T-helper 1 cell treated with Interleukin-12 subunit alpha and Interleukin-12 subunit beta and Interleukin-4 antibody, amounts not matched to agents 30 μg/mL and 1 μg/mL, for 36 hours (primary cell): ENCODE measurements at regions not wholly inside any gene's neighbourhood (a gene's known extent, or its start where the extent isn't known, plus 50 kb on each side); places are given as distances from the start of the nearest gene placed in this dataset.
A peak's percentile ranks its signal among the peaks of the same experiment; 100 is the strongest.
"Not testable (repeated sequence)": the region's sequence is repeated elsewhere in the genome, so short reads cannot be mapped to it uniquely, and the experiment has no call there.

Experiments used
- H3K27ac Mint-ChIP-seq: one replicate; pipeline ENCODE4 v1.8.0; 2021; ENCODE audit warnings: mild to moderate bottlenecking, mixed read lengths
- H3K27me3 Mint-ChIP-seq: one replicate; pipeline ENCODE4 v1.8.0; 2021; ENCODE audit warnings: low read depth, mixed read lengths
- H3K36me3 Mint-ChIP-seq: one replicate; pipeline ENCODE4 v1.8.0; 2021; ENCODE audit warnings: low read depth, mixed read lengths
- H3K4me1 Mint-ChIP-seq: one replicate; pipeline ENCODE4 v1.8.0; 2021; ENCODE audit warnings: low read depth, mixed read lengths
- H3K4me3 Mint-ChIP-seq: one replicate; pipeline ENCODE4 v1.8.0; 2021; ENCODE audit warnings: mild to moderate bottlenecking, moderate library complexity, mixed read lengths
- H3K9me3 Mint-ChIP-seq: one replicate; pipeline ENCODE4 v1.8.0; 2021; ENCODE audit warnings: mixed read lengths

DNA sequence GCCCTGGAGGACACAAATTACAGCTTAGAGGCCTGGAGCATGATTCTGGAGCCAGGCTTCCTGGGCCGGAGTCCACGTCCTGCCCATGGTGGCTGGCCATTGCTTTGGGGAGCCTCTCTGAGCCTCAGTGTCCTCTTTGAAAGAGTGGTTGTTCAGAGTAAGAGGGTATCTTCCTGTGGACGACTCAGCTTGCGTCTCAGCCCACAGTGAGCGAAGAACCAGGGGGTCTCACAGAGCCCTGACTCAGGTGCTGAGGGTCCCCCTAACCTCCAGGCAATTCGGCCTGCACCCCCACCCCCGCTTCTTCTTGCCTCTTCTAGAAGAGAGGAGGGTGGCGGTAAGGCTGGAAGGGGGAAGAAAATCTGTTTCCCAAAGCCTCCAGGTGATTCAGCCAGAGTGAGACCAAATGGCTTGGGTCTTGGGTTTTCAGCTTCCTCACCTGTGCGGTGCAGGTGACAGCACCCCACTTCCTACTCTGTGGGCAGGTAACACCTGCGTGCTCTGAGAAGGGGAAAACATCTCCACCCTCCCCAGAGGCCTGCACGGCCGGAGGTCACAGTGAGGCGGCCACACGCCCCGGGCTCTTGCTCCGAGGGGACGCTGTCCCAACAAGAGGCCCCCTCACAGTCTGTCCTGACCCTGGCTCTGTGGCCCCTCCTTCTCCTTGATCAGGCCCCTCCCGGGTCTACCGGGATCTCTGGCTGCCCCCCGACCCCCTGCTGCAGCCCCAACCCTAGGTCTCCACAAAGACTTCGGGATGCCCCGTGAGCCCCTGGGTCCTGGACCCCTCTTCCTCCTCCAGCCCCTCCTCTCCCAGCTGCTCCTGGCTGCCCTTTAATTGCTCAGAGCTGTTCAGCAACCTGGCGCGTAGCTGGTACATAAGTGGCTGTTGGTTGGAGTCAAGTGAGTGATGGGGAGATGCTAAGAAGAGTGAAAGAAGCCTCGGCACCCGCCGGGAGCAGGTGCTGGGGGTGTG lies 119.2 kb downstream of the METRNL start:
- Mint-ChIP-seq H3K36me3 (no peaks in the 10 kb centered on the region), H3K9me3 (no peaks in the 10 kb centered on the region), H3K4me3 (peak overlapping the region; percentile 83), H3K4me1 (peaks cover 50% of the 10 kb centered on the region), H3K27me3 (no peaks in the 10 kb centered on the region), H3K27ac (peak overlapping the region; percentile 98)

DNA sequence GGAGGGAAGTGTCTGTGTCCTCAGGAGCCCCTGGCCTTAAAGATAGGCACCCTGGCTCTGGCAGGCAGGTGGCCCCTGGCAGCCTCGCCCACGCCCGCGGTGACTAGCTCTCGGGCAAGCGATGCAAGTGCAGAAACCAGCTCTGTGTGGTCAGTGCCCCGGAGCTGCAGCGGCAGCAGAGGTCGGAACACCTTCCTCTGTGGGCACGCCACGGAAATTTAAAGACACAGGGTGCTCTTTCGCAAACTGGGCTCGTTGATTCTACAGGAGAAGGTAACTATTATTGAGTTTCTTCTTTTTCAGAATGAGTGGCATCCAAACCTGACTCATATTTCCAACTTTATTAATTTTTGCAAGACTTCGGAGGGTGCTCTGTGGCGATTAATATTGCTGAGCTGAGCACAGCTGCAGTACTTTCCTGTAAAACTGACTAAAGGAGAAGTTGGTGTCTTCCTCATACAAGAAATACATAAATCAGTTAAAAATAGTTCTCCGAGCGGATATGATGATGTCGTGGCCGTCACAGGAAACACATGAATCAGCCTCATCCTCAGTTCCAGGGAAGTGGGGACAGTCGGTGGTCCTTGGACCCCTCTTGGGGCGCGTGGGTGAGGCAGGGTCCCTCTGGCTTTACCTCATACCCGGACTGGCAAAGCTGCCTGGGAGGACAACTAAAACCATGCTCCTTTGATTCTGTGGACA lies 120.2 kb downstream of the METRNL start:
- Mint-ChIP-seq H3K9me3 (no peaks in the 10 kb centered on the region), H3K27me3 (no peaks in the 10 kb centered on the region), H3K4me1 (peaks cover 50% of the 10 kb centered on the region), H3K36me3 (no peaks in the 10 kb centered on the region), H3K27ac (peak overlapping the region; percentile 98), H3K4me3 (peak overlapping the region; percentile 83)

DNA sequence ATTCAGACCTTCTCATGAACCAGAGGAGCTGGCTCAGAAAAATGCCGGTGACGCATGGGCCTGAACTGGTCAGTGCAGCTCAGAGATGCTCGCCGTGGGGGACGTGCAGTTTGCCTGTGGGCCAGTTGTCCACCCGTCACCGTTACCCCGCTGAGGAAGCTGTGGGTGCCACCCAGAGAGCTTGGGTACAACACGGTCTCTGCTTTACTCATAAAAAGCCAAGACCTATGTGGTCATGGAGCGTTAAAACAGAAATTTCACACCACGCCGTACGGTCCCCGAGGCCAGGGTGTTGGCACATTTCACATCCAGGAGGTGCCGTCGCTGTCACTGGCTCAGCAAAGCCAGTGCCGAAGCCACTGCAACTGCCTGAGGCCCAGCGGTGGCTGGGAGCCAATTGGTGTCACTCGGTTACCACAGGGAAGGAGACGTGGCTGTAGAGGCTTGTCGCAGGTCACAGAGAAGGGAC lies 120.9 kb downstream of the METRNL start:
- peaks cover 50% of the 10 kb centered on the region for H3K4me1 Mint-ChIP-seq
- no peaks in the 10 kb centered on the region for H3K36me3 Mint-ChIP-seq
- peak overlapping the region; percentile 83 for H3K4me3 Mint-ChIP-seq
- no peaks in the 10 kb centered on the region for H3K9me3 Mint-ChIP-seq
- H3K27me3 Mint-ChIP-seq: no peaks in the 10 kb centered on the region
- H3K27ac Mint-ChIP-seq: peak overlapping the region; percentile 98

DNA sequence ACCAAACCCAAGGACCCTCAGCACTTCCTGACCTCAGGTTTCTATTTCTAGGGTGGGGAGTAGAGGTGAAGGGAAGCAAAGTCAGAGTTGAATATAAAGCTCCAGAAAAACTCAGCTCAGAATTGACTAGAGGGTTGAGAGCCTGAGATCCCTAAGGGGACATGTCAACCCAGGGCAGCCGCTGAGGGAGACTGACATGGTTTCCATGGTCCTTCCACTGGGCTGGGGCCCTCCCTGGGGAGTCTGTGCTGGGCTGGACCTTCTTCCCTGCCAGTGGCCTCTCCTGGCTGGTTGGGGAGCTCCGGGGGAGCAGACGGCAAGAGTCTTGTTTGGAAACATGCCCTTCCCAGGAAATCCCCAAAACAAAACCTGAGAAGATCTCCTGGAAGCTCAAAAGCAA lies 121.3 kb downstream of the METRNL start:
- peak overlapping the region; percentile 83 for H3K4me3 Mint-ChIP-seq
- H3K36me3 Mint-ChIP-seq: no peaks in the 10 kb centered on the region
- no peaks in the 10 kb centered on the region for H3K9me3 Mint-ChIP-seq
- peaks cover 50% of the 10 kb centered on the region for H3K4me1 Mint-ChIP-seq
- peak overlapping the region; percentile 98 for H3K27ac Mint-ChIP-seq
- no peaks in the 10 kb centered on the region for H3K27me3 Mint-ChIP-seq

DNA sequence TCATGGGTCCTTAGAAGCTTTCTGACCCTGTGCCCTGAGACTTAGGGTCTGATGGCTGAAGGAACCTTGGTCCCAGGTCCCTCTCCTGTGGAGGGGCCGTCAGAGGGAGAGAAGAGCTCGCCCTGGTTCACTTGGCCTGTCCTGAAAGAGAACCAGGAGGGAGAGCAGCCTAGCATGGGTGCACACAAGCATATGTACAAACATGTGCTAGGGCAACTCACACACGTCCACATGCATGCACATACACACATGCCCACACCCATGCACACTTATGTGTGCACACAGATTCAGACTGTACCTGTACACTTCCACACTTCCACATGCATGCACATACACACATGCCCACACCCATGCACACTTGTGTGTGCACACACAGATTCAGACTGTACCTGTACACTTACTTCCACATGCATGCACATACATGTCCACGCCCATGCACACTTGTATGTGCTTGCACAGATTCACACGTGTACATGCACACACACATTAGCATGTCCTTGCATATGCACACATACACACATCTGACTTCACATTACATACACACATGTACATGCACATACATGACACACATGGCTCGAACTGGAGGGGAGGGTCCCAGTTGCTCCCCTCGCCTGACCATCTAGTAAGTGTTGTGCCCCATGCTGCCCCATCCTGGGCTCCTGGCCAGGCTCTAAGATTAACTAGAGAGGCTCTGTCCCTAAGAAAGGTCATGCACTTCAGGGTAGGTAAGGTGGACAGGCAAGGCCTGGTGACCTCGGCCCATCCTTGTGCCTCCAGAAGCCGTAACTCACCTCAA lies 122.0 kb downstream of the METRNL start:
- no peaks in the 10 kb centered on the region for H3K27me3 Mint-ChIP-seq
- no peaks in the 10 kb centered on the region for H3K36me3 Mint-ChIP-seq
- H3K4me1 Mint-ChIP-seq: peaks cover 52% of the 10 kb centered on the region
- no peak overlapping the region for H3K4me3 Mint-ChIP-seq
- peak overlapping the region; percentile 98 for H3K27ac Mint-ChIP-seq
- no peaks in the 10 kb centered on the region for H3K9me3 Mint-ChIP-seq

DNA sequence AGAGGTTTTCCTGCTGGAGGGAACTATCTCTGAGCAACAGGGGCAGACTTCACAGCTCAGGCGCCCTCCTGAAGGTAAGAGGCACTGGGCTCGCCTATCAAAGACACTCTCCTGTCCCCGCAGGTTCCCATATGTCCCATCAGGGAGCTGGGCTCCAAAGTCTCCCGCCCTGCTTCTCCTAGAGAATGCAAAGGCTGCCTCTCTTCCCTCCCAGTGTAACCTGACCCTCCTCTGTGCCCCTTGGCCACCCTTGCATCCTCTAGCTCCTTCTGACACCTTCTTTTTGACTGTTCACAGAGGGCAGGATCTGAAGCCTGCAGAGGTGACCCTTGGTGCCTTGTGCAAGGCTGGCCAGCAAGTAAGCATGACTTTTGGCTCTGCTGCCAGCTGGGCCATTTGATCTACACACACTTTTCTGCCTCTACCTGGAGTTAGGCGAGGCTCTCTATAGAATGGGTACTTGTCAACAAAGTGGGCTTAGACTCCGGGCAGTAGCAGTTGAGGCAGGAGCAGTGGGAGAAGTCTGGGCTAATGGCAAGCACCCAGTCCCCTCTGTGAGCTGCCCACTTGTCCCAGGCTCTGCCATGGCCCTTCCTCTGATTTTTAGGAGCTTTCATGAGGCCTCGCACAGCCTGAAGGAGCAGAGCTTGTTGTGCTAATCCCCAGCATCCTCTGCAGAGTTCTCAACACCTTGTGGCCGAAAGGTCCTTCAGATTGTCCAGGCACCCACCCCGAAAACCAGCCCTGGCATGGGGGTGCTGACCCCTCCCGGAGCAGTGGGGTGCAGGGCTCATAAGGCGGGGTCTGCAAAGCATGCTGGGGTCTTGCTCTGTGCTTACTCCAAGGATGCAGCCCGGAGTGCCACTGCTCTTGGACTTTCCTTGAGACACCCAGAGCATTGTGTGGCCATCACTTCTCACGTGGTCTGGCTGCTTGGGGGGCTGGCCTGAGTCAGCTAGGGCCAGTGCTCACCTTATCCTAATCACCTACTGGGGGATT lies 122.9 kb downstream of the METRNL start:
- no peaks in the 10 kb centered on the region for H3K36me3 Mint-ChIP-seq
- no peak overlapping the region for H3K4me3 Mint-ChIP-seq
- H3K4me1 Mint-ChIP-seq: peaks cover 51% of the 10 kb centered on the region
- no peaks in the 10 kb centered on the region for H3K9me3 Mint-ChIP-seq
- H3K27ac Mint-ChIP-seq: peak overlapping the region; percentile 98
- no peaks in the 10 kb centered on the region for H3K27me3 Mint-ChIP-seq

DNA sequence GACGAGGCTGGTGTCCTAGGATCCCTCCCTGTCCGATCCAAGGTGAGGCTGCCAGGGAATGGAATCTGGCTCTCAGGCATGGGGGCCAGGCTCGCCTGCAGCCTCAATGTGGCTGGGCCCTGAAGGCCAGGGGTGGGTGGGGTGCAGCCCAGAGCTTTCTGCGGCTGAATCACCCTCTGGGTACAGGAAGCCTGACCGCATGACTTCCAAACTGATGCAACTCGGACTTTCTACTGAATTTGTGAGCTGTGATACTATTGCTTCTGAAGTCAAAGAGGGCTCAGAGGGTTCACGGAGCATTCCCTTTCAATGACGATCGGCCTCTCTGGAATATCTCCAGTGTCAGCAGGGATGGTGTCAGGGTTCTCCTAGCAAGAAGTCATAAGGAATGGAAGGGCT lies 123.7 kb downstream of the METRNL start:
- Mint-ChIP-seq H3K27me3 (no peaks in the 10 kb centered on the region), H3K4me1 (peaks cover 47% of the 10 kb centered on the region), H3K9me3 (no peaks in the 10 kb centered on the region), H3K36me3 (no peaks in the 10 kb centered on the region), H3K27ac (no peak overlapping the region), H3K4me3 (no peak overlapping the region)

DNA sequence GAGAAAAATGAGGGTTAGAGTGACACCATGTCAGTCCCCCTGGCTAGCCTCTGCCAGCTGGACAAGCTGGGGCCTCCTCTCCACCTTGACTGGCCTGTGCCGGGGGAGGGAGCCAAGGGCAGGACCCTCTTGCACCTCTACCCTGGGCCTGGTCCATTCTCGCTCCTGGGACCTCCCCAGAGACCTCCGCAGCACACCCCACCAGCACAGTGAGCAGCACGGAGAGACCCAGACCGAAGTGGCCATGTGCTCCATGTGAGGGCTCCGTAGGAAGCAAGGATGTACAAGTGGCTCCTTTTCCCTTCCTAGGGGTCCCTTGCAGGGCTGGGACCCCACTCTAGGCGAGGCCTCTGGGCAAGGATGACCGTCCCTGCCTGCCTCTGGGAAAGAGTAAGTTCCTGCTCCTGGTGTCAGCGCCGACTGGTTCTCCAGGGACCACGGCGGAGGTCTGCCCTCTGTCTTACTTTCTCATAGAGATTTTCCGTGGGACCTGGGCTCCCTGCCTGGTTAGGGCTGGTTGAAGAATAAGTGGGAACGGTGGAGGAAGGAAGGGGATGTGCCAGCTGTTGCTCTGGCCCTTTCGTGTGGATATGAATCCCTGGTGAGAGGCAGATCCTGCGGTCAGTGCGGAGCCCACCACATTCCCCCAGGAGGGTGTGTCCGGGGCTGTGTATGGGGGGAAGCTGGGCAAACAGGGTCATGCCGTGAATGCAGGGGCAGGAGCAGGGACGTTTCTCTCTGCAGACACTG lies 124.2 kb downstream of the METRNL start:
- no peaks in the 10 kb centered on the region for H3K36me3 Mint-ChIP-seq
- no peak overlapping the region for H3K4me3 Mint-ChIP-seq
- H3K9me3 Mint-ChIP-seq: no peaks in the 10 kb centered on the region

DNA sequence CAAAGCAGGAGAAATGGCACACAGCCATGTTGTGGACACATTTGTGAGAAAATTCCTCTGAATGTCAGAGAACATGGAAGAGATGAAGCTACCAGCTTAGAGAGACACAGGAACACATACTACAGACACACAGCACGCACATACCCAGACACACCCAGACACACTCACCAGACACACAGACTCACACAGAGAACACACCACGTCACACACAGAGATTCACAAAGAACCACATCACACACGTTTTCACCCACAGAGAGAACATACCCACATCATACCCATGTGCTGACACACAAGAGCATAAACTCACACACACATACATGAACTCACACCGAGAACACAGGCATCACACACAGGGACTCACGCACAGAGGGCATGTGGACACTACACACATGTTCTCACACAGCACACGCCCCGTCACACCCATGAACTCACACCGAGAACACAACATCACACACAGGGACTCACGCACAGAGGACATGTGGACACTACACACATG lies 124.9 kb downstream of the METRNL start:
- H3K4me1 Mint-ChIP-seq: peaks cover 38% of the 10 kb centered on the region
- H3K36me3 Mint-ChIP-seq: no peaks in the 10 kb centered on the region
- H3K9me3 Mint-ChIP-seq: no peaks in the 10 kb centered on the region
- no peaks in the 10 kb centered on the region for H3K27me3 Mint-ChIP-seq
- H3K4me3 Mint-ChIP-seq: no peak overlapping the region
- no peak overlapping the region for H3K27ac Mint-ChIP-seq

More for the DNA sequence above, 124.2 kb downstream of the METRNL start:
- no peak overlapping the region for H3K27ac Mint-ChIP-seq
- H3K27me3 Mint-ChIP-seq: no peaks in the 10 kb centered on the region
- peaks cover 41% of the 10 kb centered on the region for H3K4me1 Mint-ChIP-seq

DNA sequence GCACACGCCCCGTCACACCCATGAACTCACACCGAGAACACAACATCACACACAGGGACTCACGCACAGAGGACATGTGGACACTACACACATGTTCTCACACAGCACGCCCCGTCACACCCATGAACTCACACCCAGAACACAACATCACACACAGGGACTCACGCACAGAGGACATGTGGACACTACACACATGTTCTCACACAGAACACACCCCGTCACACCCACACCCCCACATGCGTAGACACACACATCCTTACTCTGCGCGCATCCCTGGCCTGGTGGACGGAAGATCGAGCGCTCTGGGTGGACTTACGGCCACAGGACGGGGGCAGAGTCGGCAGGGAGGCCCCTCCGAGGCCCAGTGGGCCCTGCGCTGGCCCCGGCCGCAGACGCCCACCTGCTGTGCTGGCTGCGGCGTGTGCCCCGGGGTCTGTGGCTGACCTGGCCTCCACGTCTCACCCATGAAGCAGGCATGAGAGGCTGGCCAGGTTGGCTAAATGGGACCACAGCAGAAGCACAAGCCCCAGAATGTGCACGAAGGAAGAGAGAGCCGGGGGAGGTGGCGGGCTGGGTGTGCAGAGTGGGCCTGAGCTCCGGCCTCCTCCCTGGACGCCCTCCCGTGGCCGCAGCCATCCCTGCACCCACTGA lies 125.5 kb downstream of the METRNL start:
- H3K9me3 Mint-ChIP-seq, H3K27me3 Mint-ChIP-seq, H3K27ac Mint-ChIP-seq, H3K4me3 Mint-ChIP-seq, H3K36me3 Mint-ChIP-seq: not testable (repeated sequence)
- H3K4me1 Mint-ChIP-seq: peaks cover 32% of the 10 kb centered on the region

DNA sequence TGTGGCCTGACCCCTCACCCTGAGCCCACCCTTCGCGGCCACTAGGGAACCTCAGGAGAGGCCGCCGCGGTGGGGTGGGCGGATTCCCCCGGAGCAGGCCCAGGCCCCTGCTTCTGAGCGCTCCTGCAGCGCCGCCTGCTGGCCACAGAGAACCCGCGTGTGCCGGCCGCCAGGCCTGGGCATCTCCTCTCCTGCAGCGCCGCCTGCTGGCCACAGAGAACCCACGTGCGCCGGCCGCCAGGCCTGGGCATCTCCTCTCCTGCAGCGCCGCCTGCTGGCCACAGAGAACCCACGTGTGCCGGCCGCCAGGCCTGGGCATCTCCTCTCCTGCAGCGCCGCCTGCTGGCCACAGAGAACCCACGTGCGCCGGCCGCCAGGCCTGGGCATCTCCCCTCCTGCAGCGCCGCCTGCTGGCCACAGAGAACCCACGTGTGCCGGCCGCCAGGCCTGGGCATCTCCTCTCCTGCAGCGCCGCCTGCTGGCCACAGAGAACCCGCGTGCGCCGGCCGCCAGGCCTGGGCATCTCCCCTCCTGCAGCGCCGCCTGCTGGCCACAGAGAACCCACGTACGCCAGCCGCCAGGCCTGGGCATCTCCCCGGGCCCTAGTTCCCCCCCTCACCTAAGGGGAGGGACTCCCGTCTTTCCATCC lies 126.1 kb downstream of the METRNL start:
- peaks cover 26% of the 10 kb centered on the region for H3K4me1 Mint-ChIP-seq
- not testable (repeated sequence) for H3K4me3 Mint-ChIP-seq, H3K9me3 Mint-ChIP-seq, H3K36me3 Mint-ChIP-seq, H3K27me3 Mint-ChIP-seq, H3K27ac Mint-ChIP-seq

DNA sequence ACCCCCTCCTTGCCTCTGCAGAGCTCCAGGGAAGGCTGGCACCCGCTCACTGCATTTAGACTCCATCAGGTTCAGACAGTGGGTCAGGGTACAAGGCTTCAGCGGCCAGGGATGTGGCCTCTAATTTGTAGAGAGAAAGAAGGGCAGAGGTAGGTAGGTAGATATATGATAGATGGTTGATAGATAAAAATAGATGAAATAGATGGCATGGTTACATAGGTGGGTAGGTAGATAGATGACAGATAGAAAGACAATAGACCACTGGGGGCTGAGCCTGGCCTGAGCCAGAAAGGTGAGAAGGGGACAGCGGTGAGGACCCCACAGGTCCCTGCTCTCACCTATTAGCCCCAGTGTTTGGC lies 126.6 kb downstream of the METRNL start:
- H3K36me3 Mint-ChIP-seq: not testable (repeated sequence)
- H3K4me1 Mint-ChIP-seq: peaks cover 21% of the 10 kb centered on the region

More for the DNA sequence above, 126.6 kb downstream of the METRNL start:
- H3K9me3 Mint-ChIP-seq, H3K4me3 Mint-ChIP-seq, H3K27me3 Mint-ChIP-seq, H3K27ac Mint-ChIP-seq: not testable (repeated sequence)
